HG03460 (cell line): ENCODE measurements at regions not wholly inside any gene's neighbourhood (a gene's known extent, or its start where the extent isn't known, plus 50 kb on each side); places are given as distances from the start of the nearest gene placed in this dataset.

Source experiments
- ATAC-seq: cut with Tn5 transposase; IDR thresholded peaks from one replicate; pipeline ENCODE4 v1.9.1; 2021; ENCODE audit not compliant: unreplicated experiment

- no peak for ATAC-seq
Measured at GRCh38 chr1:95966866-95967265, 732.9 kb downstream of the RWDD3 start.

GRCh38 chr1:95974586-95974985 lies 740.6 kb downstream of the RWDD3 start:
- ATAC-seq: no peak

- ATAC-seq: no peak
Measured at GRCh38 chr1:95982711-95983110, 738.9 kb upstream of the PTBP2 start.

GRCh38 chr1:95983831-95984230 lies 737.8 kb upstream of the PTBP2 start:
- no peak for ATAC-seq

- ATAC-seq: no peak
Measured at GRCh38 chr1:95984798-95985374, 736.7 kb upstream of the PTBP2 start.

- ATAC-seq: no peak
Measured at GRCh38 chr1:95990033-95990432, 731.6 kb upstream of the PTBP2 start.

GRCh38 chr1:95991787-95992520 lies 729.6 kb upstream of the PTBP2 start:
- ATAC-seq: no peak

- ATAC-seq: no peak
Measured at GRCh38 chr1:95994643-95995042, 726.9 kb upstream of the PTBP2 start.

- no peak for ATAC-seq
Measured at GRCh38 chr1:96002201-96002600, 719.4 kb upstream of the PTBP2 start.

- ATAC-seq: no peak
Measured at GRCh38 chr1:96002969-96003964, 718.3 kb upstream of the PTBP2 start.

- no peak for ATAC-seq
Measured at GRCh38 chr1:96009831-96010434, 711.7 kb upstream of the PTBP2 start.

GRCh38 chr1:96011606-96012005 lies 710.0 kb upstream of the PTBP2 start:
- ATAC-seq: no peak

GRCh38 chr1:96016219-96016618 lies 705.4 kb upstream of the PTBP2 start:
- no peak for ATAC-seq

GRCh38 chr1:96020378-96020777 lies 701.2 kb upstream of the PTBP2 start:
- no peak for ATAC-seq

GRCh38 chr1:96025062-96025461 lies 696.5 kb upstream of the PTBP2 start:
- ATAC-seq: no peak

GRCh38 chr1:96028071-96028470 lies 693.5 kb upstream of the PTBP2 start:
- ATAC-seq: no peak

- ATAC-seq: no peak
Measured at GRCh38 chr1:96030312-96030711, 691.3 kb upstream of the PTBP2 start.

- no peak for ATAC-seq
Measured at GRCh38 chr1:96034006-96034405, 687.6 kb upstream of the PTBP2 start.

- no peak for ATAC-seq
Measured at GRCh38 chr1:96036763-96037162, 684.8 kb upstream of the PTBP2 start.

GRCh38 chr1:96038636-96039035 lies 682.9 kb upstream of the PTBP2 start:
- no peak for ATAC-seq

- no peak for ATAC-seq
Measured at GRCh38 chr1:96039910-96040309, 681.7 kb upstream of the PTBP2 start.
